NCI-H187 treated with DMSO at 0.1 percent for 48 hours (cell line): ENCODE measurements at regions not wholly inside any gene's neighbourhood (a gene's known extent, or its start where the extent isn't known, plus 50 kb on each side); places are given as distances from the start of the nearest gene placed in this dataset.

Source experiments
- DNase-seq: peaks from one replicate; lab custom pipeline; 2025; lab: John Stamatoyannopoulos, UW

GRCh38 chr20:4600308-4601014, 85.8 kb upstream of the PRNP start:
- no peak for DNase-seq

- DNase-seq = no peak
Observed at GRCh38 chr20:4597215-4597614, 89.0 kb upstream of the PRNP start.

- DNase-seq = no peak
Observed at GRCh38 chr20:4593149-4593525, 93.1 kb upstream of the PRNP start.

DNA sequence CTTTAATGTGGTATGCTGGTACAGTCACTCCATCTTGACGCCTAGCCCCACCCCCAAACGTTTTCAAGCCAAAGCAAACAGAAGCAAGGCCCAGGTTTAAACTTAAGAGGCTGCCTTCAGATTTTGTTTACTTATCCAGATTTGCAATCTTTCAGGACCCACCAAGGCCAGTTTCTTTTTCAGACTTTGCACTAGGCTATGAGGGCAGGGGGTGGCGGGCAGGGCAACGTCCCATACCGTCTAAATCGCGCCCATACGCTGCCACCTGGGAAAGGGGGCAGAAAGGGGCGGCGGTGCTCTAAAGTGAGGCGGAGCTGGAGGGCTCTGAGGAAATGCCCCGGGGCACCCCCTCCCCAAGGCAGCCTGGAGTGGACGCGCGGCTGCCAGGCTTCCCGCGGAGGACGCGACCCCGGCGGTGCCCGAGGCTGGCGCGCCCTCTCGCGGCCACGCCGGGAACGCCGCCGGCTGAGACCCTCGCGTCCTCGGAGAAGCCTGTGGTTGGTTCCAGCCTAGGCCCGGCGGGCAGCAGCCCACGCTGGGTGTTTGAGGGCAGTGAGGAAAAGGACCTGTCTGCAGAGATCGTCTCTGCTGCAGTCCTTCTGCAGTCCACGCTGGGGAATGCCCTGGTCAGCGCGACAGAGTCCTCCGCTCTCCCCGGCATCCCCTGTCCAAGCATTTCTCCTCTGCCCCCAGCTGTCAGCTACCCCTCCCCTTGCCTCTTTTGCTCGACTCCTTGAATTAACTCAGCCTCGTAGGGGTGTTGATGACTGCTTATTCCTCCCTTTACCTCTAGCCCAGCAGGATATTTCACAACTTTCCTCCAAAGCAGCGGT, 93.7 kb upstream of the PRNP start:
- DNase-seq = no peak

- no peak for DNase-seq
Observed at GRCh38 chr20:4591975-4592315, 94.3 kb upstream of the PRNP start.

DNA sequence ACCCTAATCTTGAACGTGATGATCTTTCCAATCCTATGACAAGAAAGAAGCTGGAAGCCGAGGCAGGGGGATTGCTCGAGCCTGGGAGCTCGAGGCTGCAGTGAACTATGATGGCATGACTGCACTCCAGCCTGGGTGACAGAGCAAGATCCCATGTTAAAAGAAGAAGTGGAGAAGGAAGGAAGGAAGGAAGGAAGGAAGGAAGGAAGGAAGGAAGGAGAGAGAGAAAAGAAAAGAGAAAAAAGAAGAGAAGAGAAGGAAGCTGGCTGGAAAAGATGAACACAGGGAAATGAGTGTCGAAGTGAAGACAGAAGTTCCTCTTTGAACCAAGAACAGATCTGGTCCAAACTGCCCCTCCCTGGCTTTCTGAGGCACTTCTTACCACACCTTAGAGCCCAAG, 100.5 kb upstream of the PRNP start:
- DNase-seq = no peak

GRCh38 chr20:4585104-4585753, 101.0 kb upstream of the PRNP start:
- no peak for DNase-seq

GRCh38 chr20:4584510-4584909, 101.7 kb upstream of the PRNP start:
- DNase-seq = no peak

GRCh38 chr20:4581838-4582237, 104.4 kb upstream of the PRNP start:
- DNase-seq = no peak

DNA sequence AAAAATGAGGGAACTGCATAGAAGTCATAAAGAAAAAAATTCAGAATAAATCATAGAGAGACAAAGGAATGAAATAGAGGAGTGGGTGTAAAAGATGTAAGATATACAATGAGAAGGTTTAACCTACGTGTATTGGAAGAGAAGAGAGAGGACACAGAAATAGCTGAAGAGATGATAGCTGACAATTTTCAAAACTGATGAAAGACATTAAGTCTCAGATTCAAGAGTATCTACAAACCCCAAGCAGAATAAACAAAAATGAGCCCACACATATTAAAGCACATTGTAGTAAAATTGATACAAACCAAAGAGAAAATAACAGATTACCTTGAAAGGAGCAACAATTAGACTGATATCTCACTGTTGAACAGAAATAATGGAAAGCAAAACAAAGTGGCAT, 107.9 kb upstream of the PRNP start:
- no peak for DNase-seq

GRCh38 chr20:4574356-4574690, 111.9 kb upstream of the PRNP start:
- DNase-seq = no peak

DNA sequence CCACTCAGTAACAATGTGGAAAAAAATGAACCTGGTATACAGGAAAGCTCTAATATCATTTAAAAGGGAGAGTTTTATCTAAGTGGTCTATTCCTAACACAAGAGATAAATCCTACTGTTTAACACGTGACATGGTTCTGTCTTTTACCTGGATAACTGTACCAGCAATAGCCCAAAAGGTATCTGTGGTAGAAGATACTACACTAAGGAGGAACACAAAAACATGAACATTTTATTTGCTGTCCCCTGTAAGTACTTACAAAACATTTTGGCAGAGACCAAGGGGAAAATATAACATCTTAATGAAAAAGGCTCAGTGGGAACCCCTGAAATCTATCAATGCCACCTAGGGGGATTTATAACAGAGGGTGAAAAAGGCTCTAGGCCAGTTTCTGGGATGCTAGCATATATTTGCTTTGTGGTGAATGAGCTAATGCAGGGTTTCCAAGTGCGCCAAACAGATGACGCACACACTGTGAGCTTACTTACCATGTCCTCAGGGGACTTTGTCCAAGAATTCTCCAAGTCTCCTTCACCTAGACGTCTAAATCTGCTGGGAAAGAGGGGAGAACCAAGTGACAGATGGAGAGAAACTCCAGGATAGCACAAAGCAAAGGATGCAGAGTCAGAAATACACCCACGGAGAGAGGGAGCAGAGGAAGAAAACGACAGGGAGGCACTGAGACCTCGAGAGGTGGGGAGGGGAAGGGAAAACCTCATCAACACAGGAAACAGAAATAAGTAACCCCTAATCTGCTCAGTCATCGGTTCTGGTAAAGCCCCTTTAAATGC, 112.5 kb upstream of the PRNP start:
- no peak for DNase-seq

- DNase-seq = no peak
Observed at GRCh38 chr20:4571759-4572531, 114.3 kb upstream of the PRNP start.

DNA sequence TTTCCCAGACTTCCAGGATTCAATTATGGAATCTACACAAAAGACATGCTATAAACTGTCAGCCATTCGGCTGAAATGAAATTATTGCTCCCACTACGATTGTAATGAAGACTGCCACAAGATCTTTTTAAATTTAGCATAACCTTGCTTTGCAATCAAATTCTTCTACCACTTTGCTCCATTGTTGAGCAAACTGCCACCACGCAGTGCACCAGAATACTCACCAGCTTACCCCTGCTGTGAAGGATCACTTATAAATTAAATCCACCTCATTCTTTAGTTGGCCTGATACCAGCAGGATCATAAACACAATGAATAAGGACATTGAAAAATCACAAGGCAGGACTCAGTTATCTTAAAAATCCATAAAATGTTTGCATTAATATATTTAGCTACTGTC, 116.4 kb upstream of the PRNP start:
- no peak for DNase-seq

DNA sequence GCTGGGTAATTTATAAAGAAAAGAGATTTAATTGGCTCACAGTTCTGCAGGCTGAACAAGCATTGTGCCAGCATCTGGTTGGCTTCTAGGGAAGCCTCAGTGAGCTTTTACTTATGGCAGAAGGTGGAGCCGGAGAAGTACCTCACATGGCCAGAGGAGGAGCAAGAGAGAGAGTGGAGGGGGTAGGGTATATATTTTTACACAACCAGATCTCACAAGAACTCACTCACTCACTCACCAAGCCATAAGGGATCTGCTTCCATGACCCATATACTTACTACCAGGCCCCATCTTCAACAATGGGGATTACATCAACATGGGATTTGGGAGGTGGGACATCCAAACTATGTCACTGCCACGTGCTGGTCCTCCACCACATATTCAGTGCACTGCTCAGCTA, 117.2 kb upstream of the PRNP start:
- no peak for DNase-seq

- no peak for DNase-seq
Observed at GRCh38 chr20:4568361-4568959, 117.8 kb upstream of the PRNP start.

DNA sequence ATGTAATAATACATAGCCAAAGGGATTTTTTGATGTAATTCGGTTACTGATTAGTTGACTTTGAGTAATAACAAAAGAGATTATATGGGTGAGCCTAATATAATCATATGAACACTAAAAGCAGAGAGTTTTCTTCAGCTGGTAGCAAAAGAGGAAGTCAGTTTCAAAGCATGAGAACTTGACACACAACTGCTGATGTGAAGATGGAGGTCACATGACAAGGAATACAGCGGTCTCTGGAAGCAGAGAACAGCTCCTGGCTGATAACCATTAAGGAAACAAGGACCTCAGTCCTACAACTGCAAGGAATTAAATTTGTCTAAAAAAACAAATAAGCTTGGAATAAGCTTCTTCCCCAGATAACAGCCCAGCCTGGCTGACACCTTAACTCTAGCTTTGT, 119.1 kb upstream of the PRNP start:
- DNase-seq = no peak

DNA sequence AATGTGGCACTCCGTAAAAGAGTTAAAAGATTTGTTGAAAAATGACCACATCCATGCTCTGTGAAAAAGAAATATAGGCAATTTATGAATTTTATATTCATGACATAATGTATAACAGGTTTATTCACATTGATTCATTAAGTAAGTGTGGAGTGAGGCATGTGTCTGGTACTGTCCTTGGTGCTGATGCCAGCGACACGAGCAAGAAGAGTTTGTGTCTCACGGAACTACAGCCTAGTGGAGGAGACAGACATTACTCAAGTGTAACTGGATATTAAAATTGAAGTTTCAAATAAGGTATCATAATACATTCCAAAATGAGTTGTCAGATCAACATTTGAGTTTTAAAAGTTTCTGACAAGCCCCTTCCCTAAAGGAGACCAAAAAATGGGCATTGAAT, 122.7 kb upstream of the PRNP start:
- no peak for DNase-seq

DNA sequence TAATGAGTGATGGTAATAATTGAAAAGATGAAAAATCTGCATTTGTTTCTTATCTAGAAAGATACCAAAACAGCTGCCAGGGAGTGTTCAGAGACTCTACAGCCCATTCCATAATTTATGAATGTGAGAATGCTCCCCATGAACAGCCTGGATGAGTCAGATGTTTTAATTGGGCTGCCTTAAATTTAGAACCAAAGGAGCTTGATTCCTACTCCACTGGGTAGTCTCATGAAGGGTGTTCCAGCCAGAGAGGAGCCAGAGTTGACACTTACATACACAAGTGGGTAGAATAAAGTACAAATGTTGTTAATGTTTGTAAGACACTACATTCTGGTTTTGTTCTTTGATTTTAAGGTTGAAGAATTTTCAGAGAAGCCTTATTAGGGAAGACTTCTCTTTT, 123.2 kb upstream of the PRNP start:
- no peak for DNase-seq

DNA sequence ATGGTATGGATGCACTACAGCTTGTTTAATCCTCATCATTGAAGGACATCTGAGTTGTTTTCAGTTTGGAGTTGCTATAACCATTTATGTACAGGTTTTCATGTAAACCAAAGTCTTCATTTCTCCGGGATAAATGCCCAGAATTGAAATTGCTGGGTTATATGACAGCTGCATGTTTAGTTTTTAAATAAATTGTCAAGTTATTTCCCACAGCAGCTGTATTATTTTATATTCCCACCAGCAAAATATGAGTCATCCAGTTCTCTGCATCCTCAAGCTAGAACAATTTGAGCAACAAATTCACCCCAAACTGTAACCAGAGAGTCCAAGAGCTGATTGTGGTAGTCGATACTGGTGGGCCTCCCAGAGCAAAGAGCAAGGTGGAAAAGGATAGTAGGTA, 125.6 kb upstream of the PRNP start:
- DNase-seq = no peak

- no peak for DNase-seq
Observed at GRCh38 chr20:4559906-4560305, 126.3 kb upstream of the PRNP start.
